HL-60/S4 treated with retinoic acid at 250 ng/mL for 4 days and 3 days (cell line): ENCODE measurements at regions not wholly inside any gene's neighbourhood (a gene's known extent, or its start where the extent isn't known, plus 50 kb on each side); places are given as distances from the start of the nearest gene placed in this dataset.
"Not testable (repeated sequence)": the region's sequence is repeated elsewhere in the genome, so short reads cannot be mapped to it uniquely, and the experiment has no call there.

Experiments
- in situ Hi-C: fragments of 300-500 bp; cut with MboI; formaldehyde crosslinking; loops from 2 replicates; pipeline ENCODE4 v1.7.0; 2022; ENCODE audit warnings: low sequenced_read_pairs

- in situ Hi-C loops = no loop called here
Measured at GRCh38 chr22:27239520-27239919, 562.0 kb downstream of the MN1 start.

- in situ Hi-C loops = no loop called here
Measured at GRCh38 chr22:27240298-27241075, 561.1 kb downstream of the MN1 start.

DNA sequence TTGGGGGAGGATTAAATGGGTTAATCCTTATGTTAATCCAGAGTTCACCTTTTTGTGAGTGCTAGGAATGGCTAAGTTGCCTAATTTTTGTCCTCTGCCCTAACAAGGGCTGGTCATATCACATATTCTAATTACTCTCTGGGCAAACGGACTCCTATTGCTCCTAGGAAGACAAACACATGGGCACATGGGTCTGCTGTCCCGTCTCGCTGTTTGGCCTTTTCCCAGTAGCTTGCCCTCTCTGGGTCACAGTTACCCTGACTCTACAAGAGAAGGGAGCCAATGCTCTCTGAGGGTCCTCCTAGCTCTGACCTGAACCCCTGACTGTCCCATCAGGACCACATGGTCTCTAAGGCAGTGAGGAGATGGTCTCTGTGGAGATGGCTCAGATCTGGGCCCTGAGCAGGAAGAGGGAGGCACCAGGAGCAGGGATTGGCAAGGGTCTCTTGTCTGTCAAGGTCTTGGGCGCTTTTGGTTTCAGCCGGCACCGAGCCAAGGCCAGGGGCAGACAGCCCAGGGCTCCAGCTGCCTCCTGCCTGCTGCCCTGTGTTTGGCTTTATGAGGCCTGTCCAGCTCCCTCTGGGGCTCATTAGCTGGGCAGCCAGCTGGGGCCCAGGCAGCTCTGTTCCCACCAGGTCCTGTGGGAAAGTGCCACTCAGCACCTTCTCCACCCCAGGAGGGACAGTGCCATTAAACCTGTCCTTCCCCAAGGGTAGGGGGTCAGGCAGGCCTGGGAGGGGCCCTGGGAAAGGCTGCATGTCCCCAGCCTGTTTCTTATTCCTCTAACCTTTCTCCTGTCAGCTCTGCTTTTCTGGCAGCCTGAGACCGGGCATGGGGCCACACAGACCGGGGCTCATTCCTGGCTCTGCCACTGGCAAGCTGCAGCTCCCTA lies 559.9 kb downstream of the MN1 start:
- in situ Hi-C loops = no loop called here

DNA sequence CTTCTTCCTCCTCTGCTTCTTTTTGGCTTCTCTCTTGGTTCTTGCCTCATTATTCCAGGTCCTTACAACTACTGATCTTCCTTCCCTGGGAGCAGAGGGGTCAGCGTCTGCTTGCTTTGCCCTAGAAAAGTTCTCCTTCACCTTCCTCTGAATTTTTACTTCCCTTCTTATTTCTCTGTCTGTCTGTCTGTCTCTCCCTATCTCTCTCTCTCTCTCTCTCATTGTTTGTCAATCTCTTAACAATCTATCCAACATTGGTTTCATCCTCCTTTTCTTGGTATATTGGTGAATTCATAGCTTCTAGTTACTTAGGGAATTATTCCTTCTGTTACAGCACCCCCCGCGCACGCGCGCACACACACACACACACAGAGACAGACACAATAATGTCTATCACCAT lies 559.1 kb downstream of the MN1 start:
- in situ Hi-C loops = no loop called here

DNA sequence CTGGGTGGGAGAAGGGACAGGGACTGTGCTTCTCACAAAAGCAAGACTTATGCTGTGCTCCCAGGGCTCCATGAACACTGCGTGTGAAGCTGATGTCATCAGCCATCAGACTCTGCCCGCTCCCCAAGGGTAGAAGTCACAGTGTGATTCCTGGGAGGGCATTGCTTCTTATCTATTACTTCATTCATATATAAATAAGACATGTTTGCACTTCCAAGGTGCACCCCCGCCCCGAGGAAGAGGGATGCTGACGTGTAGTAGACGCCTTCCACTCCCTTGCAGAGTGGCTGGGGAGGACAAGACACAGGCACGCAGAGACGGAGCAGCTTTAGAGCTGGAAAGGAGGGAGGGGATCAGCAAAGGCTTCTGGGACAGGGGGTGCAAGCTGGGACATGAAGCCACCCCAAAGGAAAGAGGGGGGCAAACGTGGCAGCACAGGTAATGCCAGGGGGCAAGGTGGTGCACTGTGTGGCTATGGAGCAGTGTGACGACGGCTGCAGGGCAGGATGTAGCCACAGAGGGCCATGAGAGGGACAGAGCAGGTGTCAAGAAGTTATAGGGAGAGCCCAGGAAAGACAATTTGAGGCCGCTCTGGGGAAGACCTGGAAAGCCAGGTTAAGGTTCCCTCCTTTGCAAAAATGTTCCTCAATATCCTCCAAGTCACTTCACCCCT lies 558.5 kb downstream of the MN1 start:
- in situ Hi-C loops = no loop called here

DNA sequence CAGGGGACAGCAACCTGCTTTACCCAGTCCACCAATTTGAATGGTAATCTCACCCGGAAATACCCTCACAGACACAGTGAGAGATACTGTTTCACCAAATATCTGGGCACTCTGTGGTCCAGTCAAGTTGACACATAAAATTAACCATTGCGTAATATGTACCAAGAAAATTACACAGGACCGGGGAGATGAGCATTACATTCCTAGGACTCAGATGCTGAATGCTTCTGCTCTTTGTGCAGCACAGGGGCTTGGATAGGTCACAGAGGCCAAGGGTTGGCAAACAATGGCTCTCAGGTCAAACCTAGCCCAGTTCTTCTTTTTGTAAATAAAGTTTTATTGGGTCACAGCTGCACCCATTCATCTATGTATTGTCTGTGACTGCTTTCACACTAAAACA lies 557.2 kb downstream of the MN1 start:
- in situ Hi-C loops = no loop called here

DNA sequence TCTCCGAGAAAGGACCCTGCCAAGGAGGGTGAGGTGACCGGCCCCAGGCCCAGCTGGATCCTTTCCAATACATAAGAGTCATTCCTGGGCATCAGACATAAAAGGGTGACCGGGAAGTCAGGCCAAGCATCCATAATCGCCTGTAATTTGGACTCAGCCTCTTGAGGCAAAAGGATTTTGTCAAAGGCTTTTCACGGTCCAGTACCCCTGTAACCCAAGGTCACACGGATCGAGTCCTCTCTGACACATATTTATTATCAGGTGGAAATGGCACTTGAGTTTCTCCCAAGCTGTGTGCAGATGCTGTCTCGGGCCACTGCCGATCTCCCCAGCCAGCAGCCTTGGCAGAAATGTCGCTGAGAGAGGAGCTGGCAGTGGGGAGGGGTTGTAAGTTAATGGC lies 556.5 kb downstream of the MN1 start:
- in situ Hi-C loops = no loop called here

DNA sequence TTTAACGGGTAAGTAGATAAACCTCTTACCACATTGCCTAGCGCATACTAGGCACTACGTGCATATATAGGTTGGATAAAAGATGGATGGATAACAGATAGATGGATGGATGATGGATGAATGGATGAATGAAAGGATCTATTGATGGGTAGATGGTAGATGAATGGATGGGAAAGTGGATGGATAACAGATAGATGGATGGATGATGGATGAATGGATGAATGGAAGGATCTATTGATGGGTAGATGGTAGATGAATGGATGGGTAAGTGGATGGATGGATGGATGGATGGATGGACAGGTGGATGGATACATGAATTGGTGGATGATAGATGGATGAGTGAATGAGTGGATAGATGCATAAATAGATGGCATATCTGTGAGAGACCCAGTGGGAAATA lies 555.0 kb downstream of the MN1 start:
- in situ Hi-C loops = no loop called here

- in situ Hi-C loops = no loop called here
Measured at GRCh38 chr22:27247701-27248434, 553.7 kb downstream of the MN1 start.

GRCh38 chr22:27250418-27250817 lies 551.1 kb downstream of the MN1 start:
- in situ Hi-C loops = no loop called here

GRCh38 chr22:27250886-27251285 lies 550.7 kb downstream of the MN1 start:
- in situ Hi-C loops = no loop called here

DNA sequence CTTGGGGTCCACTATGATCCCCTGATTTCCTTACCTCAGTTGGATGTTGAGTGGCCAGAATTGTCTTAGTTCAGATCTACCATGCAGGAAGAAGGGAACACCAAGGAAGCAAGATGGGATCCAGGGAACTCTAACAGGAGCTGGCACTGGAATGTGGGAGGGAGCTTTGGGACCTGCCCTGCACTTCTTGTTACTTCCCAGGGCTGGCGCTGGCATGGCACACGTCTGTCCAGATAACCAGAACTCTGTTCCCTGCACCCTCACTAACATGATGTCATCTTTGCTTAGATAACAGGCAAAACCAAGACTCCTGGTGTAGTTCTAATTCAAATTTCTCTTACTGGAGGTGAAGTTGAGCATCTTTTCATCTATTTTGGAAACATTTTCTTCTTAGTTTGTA lies 550.0 kb downstream of the MN1 start:
- in situ Hi-C loops = no loop called here

- in situ Hi-C loops = no loop called here
Measured at GRCh38 chr22:27252282-27253049, 549.1 kb downstream of the MN1 start.

GRCh38 chr22:27253108-27253902 lies 548.3 kb downstream of the MN1 start:
- in situ Hi-C loops = no loop called here

DNA sequence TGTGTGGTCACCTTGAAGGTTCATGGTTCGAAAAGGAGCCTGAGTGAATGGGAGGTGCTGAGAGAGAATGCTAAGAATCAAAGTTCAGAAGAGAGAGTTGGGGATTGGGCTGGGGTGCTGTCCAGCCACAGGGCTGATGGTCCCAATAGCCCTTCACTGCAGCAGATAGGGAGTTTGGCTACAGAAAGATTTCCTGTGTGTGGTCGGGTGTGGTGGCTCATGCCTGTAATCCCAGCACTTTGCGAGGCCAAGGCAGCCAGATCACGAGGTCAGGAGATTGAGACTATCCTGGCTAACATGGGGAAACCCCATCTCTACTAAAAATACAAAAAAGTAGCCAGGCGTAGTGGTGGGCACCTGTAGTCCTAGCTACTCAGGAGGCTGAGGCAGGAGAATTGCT lies 547.5 kb downstream of the MN1 start:
- in situ Hi-C loops = not testable (repeated sequence)

- in situ Hi-C loops = no loop called here
Measured at GRCh38 chr22:27255580-27255979, 546.0 kb downstream of the MN1 start.

GRCh38 chr22:27257987-27258386 lies 543.6 kb downstream of the MN1 start:
- in situ Hi-C loops = no loop called here

- in situ Hi-C loops = no loop called here
Measured at GRCh38 chr22:27258616-27259172, 542.9 kb downstream of the MN1 start.

DNA sequence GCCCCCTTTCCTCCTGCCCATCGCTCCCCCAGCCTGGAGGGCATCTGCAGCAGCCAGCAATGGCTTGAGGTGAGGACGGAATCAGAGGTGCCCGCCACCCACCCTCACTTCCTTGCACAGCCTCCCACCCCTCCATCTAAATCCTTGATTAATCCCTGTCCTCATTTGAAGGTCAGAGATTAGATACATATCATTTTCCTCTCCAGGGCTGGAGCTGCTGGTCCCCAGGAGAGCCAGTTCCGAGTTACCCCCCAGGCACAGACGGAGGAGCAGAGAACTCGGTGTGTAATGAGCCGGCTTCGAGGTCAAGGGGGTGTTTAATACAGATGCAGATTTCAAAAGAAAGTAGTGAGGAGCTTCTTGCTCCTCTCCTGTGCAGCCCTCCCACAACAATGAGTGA lies 542.1 kb downstream of the MN1 start:
- in situ Hi-C loops = no loop called here
